Sigmoid colon (tissue), 6 donors: ENCODE measurements at regions not wholly inside any gene's neighbourhood (a gene's known extent, or its start where the extent isn't known, plus 50 kb on each side); places are given as distances from the start of the nearest gene placed in this dataset.

Experiments
- DNase-seq: peaks from one replicate; pipeline ENCODE4 v3.0.0-alpha.2; 2019
- H3K27ac ChIP-seq, 4 donors: fragments of 200-600 bp; sonication (generic); one replicate each; pipeline ENCODE4 v1.5.1; 2016 to 2019; ENCODE audit warnings: mild to moderate bottlenecking in 1 of 4
- H3K27me3 ChIP-seq, 3 donors: fragments of 200-600 bp; sonication (generic); one replicate each; pipeline ENCODE4 v1.5.1; 2019; ENCODE audit warnings: mild to moderate bottlenecking in 1 of 3
- H3K36me3 ChIP-seq, 4 donors: fragments of 200-600 bp; sonication (generic); one replicate each; pipeline ENCODE4 v1.5.1; 2016 to 2019
- H3K4me1 ChIP-seq, 4 donors: fragments of 200-600 bp; sonication (generic); one replicate each; pipeline ENCODE4 v1.5.1; 2017 to 2019
- H3K4me3 ChIP-seq, 4 donors: fragments of 200-600 bp; sonication (generic); one replicate each; pipeline ENCODE4 v1.5.1; 2017 to 2019; ENCODE audit warnings: mild to moderate bottlenecking in 2 of 4, moderate library complexity in 1 of 4
- H3K9me3 ChIP-seq, 4 donors: fragments of 200-600 bp in 3 of 4; sonication (generic) in 3 of 4; one replicate each; pipeline versions ENCODE4 v1.5.1 to v1.6.1; 2013 to 2019
- CTCF ChIP-seq, 4 experiments: fragments of 450-650 bp in 3 of 4; fragments of 200-600 bp in 1 of 4; IDR thresholded peaks; one replicate each; pipeline ENCODE4 v1.5.1; 2016 to 2019; ENCODE audit warnings: antibody characterized with exemption in 4 of 4, mild to moderate bottlenecking in 3 of 4, moderate library complexity in 2 of 4
- EP300 ChIP-seq, 4 donors: sonication (generic); formaldehyde crosslinking; IDR thresholded peaks; one replicate each; pipeline ENCODE4 v1.6.1; 2017; ENCODE audit warnings: antibody characterized with exemption in 4 of 4
- POLR2A ChIP-seq, 2 donors: fragments of 450-650 bp; IDR thresholded peaks; one replicate each; pipeline ENCODE4 v1.6.1; 2016; ENCODE audit warnings: antibody characterized with exemption in 2 of 2, mild to moderate bottlenecking in 2 of 2, moderate library complexity in 2 of 2
- POLR2AphosphoS5 ChIP-seq, 4 donors: sonication (generic); formaldehyde crosslinking; IDR thresholded peaks; one replicate each; pipeline ENCODE4 v1.6.1; 2017; ENCODE audit warnings: antibody characterized with exemption in 4 of 4
- WGBS, 2 donors: extraction: QIAGEN DNeasy Blood & Tissue Kit; methylation state at CpG; one replicate each; pipeline ENCODE4 v1.1.7; 2013; 5-methylcytosine and 5-hydroxymethylcytosine counted together
- intact Hi-C: fragments of 100-400 bp; cut with DNase I; formaldehyde crosslinking; loops from one replicate; pipeline ENCODE4 v1.15.1; 2023
- donor health status: healthy with polysubstance abuse.
- donor health status: healthy.

DNA sequence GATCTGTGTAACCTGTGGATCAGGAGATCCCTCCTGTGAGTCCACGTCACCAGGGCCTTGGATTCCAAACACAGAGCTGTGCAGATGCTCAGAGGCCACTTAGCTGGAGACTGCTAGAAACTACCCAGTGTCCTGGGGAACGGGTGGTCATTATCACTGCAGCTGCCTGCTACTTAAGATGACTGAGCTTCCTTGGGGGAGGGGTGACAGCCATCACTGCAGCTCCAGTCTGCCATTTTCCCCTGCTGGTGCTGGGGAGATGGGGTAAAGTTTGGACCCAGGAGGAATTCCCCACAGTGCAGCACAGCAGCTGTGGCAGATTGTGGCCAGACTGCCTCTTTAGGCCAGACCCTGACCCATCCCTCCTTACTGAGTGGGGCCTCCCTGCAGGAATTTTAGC is 78.8 kb upstream of the VOPP1 start:
- H3K27me3 ChIP-seq = no peaks in the 10 kb centered on the region
- H3K9me3 ChIP-seq = no peaks in the 10 kb centered on the region
- intact Hi-C loops = no loop called here
- no peaks in the 10 kb centered on the region for H3K4me1 ChIP-seq
- no peaks in the 10 kb centered on the region for H3K36me3 ChIP-seq
- H3K4me3 ChIP-seq = no peak overlapping the region
- DNase-seq = no peak
- no peak overlapping the region for H3K27ac ChIP-seq
- TF ChIP-seq POLR2A (IDR thresholded peaks at IDR 0.05) (no peak), POLR2AphosphoS5 (IDR thresholded peaks at IDR 0.05) (no peak), EP300 (IDR thresholded peaks at IDR 0.05) (no peak), CTCF (IDR thresholded peaks at IDR 0.05) (no peak)
- 79 to 82% methylated on average over 2 of the region's 2 CpGs for WGBS, 2 donors

- no peaks in the 10 kb centered on the region for H3K4me1 ChIP-seq
- H3K9me3 ChIP-seq = no peaks in the 10 kb centered on the region
- TF ChIP-seq POLR2A (IDR thresholded peaks at IDR 0.05) = no peak
- no peak for TF ChIP-seq POLR2AphosphoS5 (IDR thresholded peaks at IDR 0.05)
- no peak for TF ChIP-seq CTCF (IDR thresholded peaks at IDR 0.05)
- no peak for TF ChIP-seq EP300 (IDR thresholded peaks at IDR 0.05)
- no peak overlapping the region for H3K27ac ChIP-seq
- WGBS, 2 donors = 94 to 95% methylated on average over 4 of the region's 4 CpGs
- intact Hi-C loops = no loop called here
- H3K36me3 ChIP-seq = no peaks in the 10 kb centered on the region
- no peaks in the 10 kb centered on the region for H3K27me3 ChIP-seq
- H3K4me3 ChIP-seq = no peak overlapping the region
- DNase-seq = no peak
Observed at GRCh38 chr7:55649238-55649637, 76.9 kb upstream of the VOPP1 start.

- Histone ChIP-seq H3K27me3 (no peaks in the 10 kb centered on the region), H3K36me3 (no peaks in the 10 kb centered on the region), H3K4me3 (no peak overlapping the region), H3K4me1 (peaks cover 0 to 8% (median 3%) of the 10 kb centered on the region in 4 donors), H3K9me3 (no peaks in the 10 kb centered on the region), H3K27ac (no peak overlapping the region)
- intact Hi-C loops = loop anchor here (5.0 kb wide), 2 partner anchors 428 to 448 kb away; partner anchors contain the start of gene PHKG1
- 58 to 68% methylated on average over 3 of the region's 3 CpGs for WGBS, 2 donors
- no peak for DNase-seq
- TF ChIP-seq POLR2AphosphoS5 (IDR thresholded peaks at IDR 0.05) (no peak), EP300 (IDR thresholded peaks at IDR 0.05) (no peak), POLR2A (IDR thresholded peaks at IDR 0.05) (no peak), CTCF (IDR thresholded peaks at IDR 0.05) (no peak)
Observed at GRCh38 chr7:55644567-55644966, 72.3 kb upstream of the VOPP1 start.

- H3K36me3 ChIP-seq = no peaks in the 10 kb centered on the region
- H3K4me1 ChIP-seq = peaks cover 0 to 8% (median 3%) of the 10 kb centered on the region in 4 donors
- intact Hi-C loops = loop anchor here (5.0 kb wide), 2 partner anchors 430 to 450 kb away; partner anchors contain the start of gene PHKG1
- no peak for DNase-seq
- H3K4me3 ChIP-seq = no peak overlapping the region
- no peaks in the 10 kb centered on the region for H3K27me3 ChIP-seq
- H3K9me3 ChIP-seq = no peaks in the 10 kb centered on the region
- H3K27ac ChIP-seq = no peak overlapping the region
- TF ChIP-seq POLR2A (IDR thresholded peaks at IDR 0.05) (no peak), POLR2AphosphoS5 (IDR thresholded peaks at IDR 0.05) (no peak), EP300 (IDR thresholded peaks at IDR 0.05) (no peak), CTCF (IDR thresholded peaks at IDR 0.05) (no peak)
Observed at GRCh38 chr7:55642266-55642665, 70.0 kb upstream of the VOPP1 start.

GRCh38 chr7:55641811-55642210 is 69.5 kb upstream of the VOPP1 start:
- DNase-seq = no peak
- Histone ChIP-seq H3K36me3 (no peaks in the 10 kb centered on the region), H3K4me1 (peaks cover 0 to 8% (median 3%) of the 10 kb centered on the region in 4 donors), H3K9me3 (no peaks in the 10 kb centered on the region), H3K27ac (peak overlapping the region in 1 of 4 donors; percentile 29), H3K27me3 (no peaks in the 10 kb centered on the region), H3K4me3 (no peak overlapping the region)
- TF ChIP-seq POLR2AphosphoS5 (IDR thresholded peaks at IDR 0.05) = no peak
- intact Hi-C loops = loop anchor here (1.0 to 5.0 kb wide), 3 partner anchors 322 to 450 kb away; partner anchors contain the start of genes NIPSNAP2 and PHKG1
